ENCODE measurements at regions not wholly inside any gene's neighbourhood (a gene's known extent, or its start where the extent isn't known, plus 50 kb on each side); places are given as distances from the start of the nearest gene placed in this dataset.

GRCh38 chr13:73482556-73482955 is 423.8 kb downstream of the KLF5 start:
- no peak for DNase-seq (ENCODE audit: low read depth, low spot score)
- H3K36me3 ChIP-seq (ENCODE audit: insufficient read depth, low read length) = no peaks in the 10 kb centered on the region
- no peak overlapping the region for H3K9ac ChIP-seq (ENCODE audit: insufficient read length)
- H3K27ac ChIP-seq = no peak overlapping the region
- TF ChIP-seq POLR2AphosphoS5 (IDR thresholded peaks at IDR 0.05; ENCODE audit: borderline replicate concordance, low read depth, low read length) = no peak
- TF ChIP-seq EZH2 (IDR thresholded peaks at IDR 0.05) = no peak
- TF ChIP-seq FOXP2 (optimal IDR thresholded peaks at IDR 0.05; ENCODE audit: control extremely low read depth, extremely low read length, insufficient read depth) = no peak
- H3K4me3 ChIP-seq = no peak overlapping the region
- no peaks in the 10 kb centered on the region for H3K9me3 ChIP-seq (ENCODE audit: low read depth, low read length)

- no peaks in the 10 kb centered on the region for H3K36me3 ChIP-seq (ENCODE audit: insufficient read depth, low read length)
- no peak overlapping the region for H3K9ac ChIP-seq (ENCODE audit: insufficient read length)
- H3K4me3 ChIP-seq = no peak overlapping the region
- no peaks in the 10 kb centered on the region for H3K9me3 ChIP-seq (ENCODE audit: low read depth, low read length)
- DNase-seq (ENCODE audit: low read depth, low spot score) = no peak
- H3K27ac ChIP-seq = no peak overlapping the region
- TF ChIP-seq FOXP2 (optimal IDR thresholded peaks at IDR 0.05; ENCODE audit: control extremely low read depth, extremely low read length, insufficient read depth) = no peak
- TF ChIP-seq EZH2 (IDR thresholded peaks at IDR 0.05) = no peak
- TF ChIP-seq POLR2AphosphoS5 (IDR thresholded peaks at IDR 0.05; ENCODE audit: borderline replicate concordance, low read depth, low read length) = no peak
These were observed 423.2 kb downstream of the KLF5 start for GRCh38 chr13:73481886-73482445.

- H3K9ac ChIP-seq (ENCODE audit: insufficient read length) = no peak overlapping the region
- no peak overlapping the region for H3K4me3 ChIP-seq
- no peak for DNase-seq (ENCODE audit: low read depth, low spot score)
- H3K27ac ChIP-seq = no peak overlapping the region
- H3K36me3 ChIP-seq (ENCODE audit: insufficient read depth, low read length) = no peaks in the 10 kb centered on the region
- no peaks in the 10 kb centered on the region for H3K9me3 ChIP-seq (ENCODE audit: low read depth, low read length)
- TF ChIP-seq POLR2AphosphoS5 (IDR thresholded peaks at IDR 0.05; ENCODE audit: borderline replicate concordance, low read depth, low read length) (no peak), EZH2 (IDR thresholded peaks at IDR 0.05) (no peak), FOXP2 (optimal IDR thresholded peaks at IDR 0.05; ENCODE audit: control extremely low read depth, extremely low read length, insufficient read depth) (no peak)
These were observed 422.2 kb downstream of the KLF5 start for GRCh38 chr13:73480779-73481559.

GRCh38 chr13:73479856-73480255 is 421.1 kb downstream of the KLF5 start:
- no peak for TF ChIP-seq FOXP2 (optimal IDR thresholded peaks at IDR 0.05; ENCODE audit: control extremely low read depth, extremely low read length, insufficient read depth)
- TF ChIP-seq POLR2AphosphoS5 (IDR thresholded peaks at IDR 0.05; ENCODE audit: borderline replicate concordance, low read depth, low read length) = no peak
- no peak for TF ChIP-seq EZH2 (IDR thresholded peaks at IDR 0.05)
- Histone ChIP-seq H3K36me3 (ENCODE audit: insufficient read depth, low read length) (no peaks in the 10 kb centered on the region), H3K9me3 (ENCODE audit: low read depth, low read length) (no peaks in the 10 kb centered on the region), H3K4me3 (no peak overlapping the region), H3K27ac (no peak overlapping the region), H3K9ac (ENCODE audit: insufficient read length) (no peak overlapping the region)
- DNase-seq (ENCODE audit: low read depth, low spot score) = no peak

- Histone ChIP-seq H3K36me3 (ENCODE audit: insufficient read depth, low read length) (no peaks in the 10 kb centered on the region), H3K9me3 (ENCODE audit: low read depth, low read length) (no peaks in the 10 kb centered on the region), H3K27ac (no peak overlapping the region), H3K9ac (ENCODE audit: insufficient read length) (no peak overlapping the region), H3K4me3 (no peak overlapping the region)
- DNase-seq (ENCODE audit: low read depth, low spot score) = no peak
- TF ChIP-seq EZH2 (IDR thresholded peaks at IDR 0.05) = no peak
- no peak for TF ChIP-seq FOXP2 (optimal IDR thresholded peaks at IDR 0.05; ENCODE audit: control extremely low read depth, extremely low read length, insufficient read depth)
- no peak for TF ChIP-seq POLR2AphosphoS5 (IDR thresholded peaks at IDR 0.05; ENCODE audit: borderline replicate concordance, low read depth, low read length)
These were observed 420.5 kb downstream of the KLF5 start for GRCh38 chr13:73479351-73479750.

GRCh38 chr13:73477441-73477840 is 418.6 kb downstream of the KLF5 start:
- no peak for DNase-seq (ENCODE audit: low read depth, low spot score)
- H3K9ac ChIP-seq (ENCODE audit: insufficient read length) = no peak overlapping the region
- TF ChIP-seq EZH2 (IDR thresholded peaks at IDR 0.05) (no peak), POLR2AphosphoS5 (IDR thresholded peaks at IDR 0.05; ENCODE audit: borderline replicate concordance, low read depth, low read length) (no peak), FOXP2 (optimal IDR thresholded peaks at IDR 0.05; ENCODE audit: control extremely low read depth, extremely low read length, insufficient read depth) (no peak)

GRCh38 chr13:73473016-73473415 is 414.2 kb downstream of the KLF5 start:
- Histone ChIP-seq H3K4me3 (no peak overlapping the region), H3K36me3 (ENCODE audit: insufficient read depth, low read length) (no peaks in the 10 kb centered on the region), H3K9ac (ENCODE audit: insufficient read length) (no peak overlapping the region), H3K9me3 (ENCODE audit: low read depth, low read length) (no peaks in the 10 kb centered on the region), H3K27ac (no peak overlapping the region)
- TF ChIP-seq FOXP2 (optimal IDR thresholded peaks at IDR 0.05; ENCODE audit: control extremely low read depth, extremely low read length, insufficient read depth) = no peak
- TF ChIP-seq POLR2AphosphoS5 (IDR thresholded peaks at IDR 0.05; ENCODE audit: borderline replicate concordance, low read depth, low read length) = no peak
- no peak for TF ChIP-seq EZH2 (IDR thresholded peaks at IDR 0.05)
- DNase-seq (ENCODE audit: low read depth, low spot score) = no peak

More at GRCh38 chr13:73477441-73477840, 418.6 kb downstream of the KLF5 start:
- Histone ChIP-seq H3K27ac (no peak overlapping the region), H3K4me3 (no peak overlapping the region), H3K9me3 (ENCODE audit: low read depth, low read length) (no peaks in the 10 kb centered on the region), H3K36me3 (ENCODE audit: insufficient read depth, low read length) (no peaks in the 10 kb centered on the region)

- Histone ChIP-seq H3K27ac (no peak overlapping the region), H3K9ac (ENCODE audit: insufficient read length) (no peak overlapping the region), H3K36me3 (ENCODE audit: insufficient read depth, low read length) (no peaks in the 10 kb centered on the region), H3K4me3 (no peak overlapping the region), H3K9me3 (ENCODE audit: low read depth, low read length) (no peaks in the 10 kb centered on the region)
- TF ChIP-seq EZH2 (IDR thresholded peaks at IDR 0.05) (no peak), POLR2AphosphoS5 (IDR thresholded peaks at IDR 0.05; ENCODE audit: borderline replicate concordance, low read depth, low read length) (no peak), FOXP2 (optimal IDR thresholded peaks at IDR 0.05; ENCODE audit: control extremely low read depth, extremely low read length, insufficient read depth) (no peak)
- no peak for DNase-seq (ENCODE audit: low read depth, low spot score)
These were observed 408.3 kb downstream of the KLF5 start for GRCh38 chr13:73467125-73467524.

Measured in SK-N-MC (cell line).